ENCODE measurements at regions not wholly inside any gene's neighbourhood (a gene's known extent, or its start where the extent isn't known, plus 50 kb on each side); places are given as distances from the start of the nearest gene placed in this dataset.

- DNase-seq: no peak
Observed at GRCh38 chr17:14873996-14874395, 391.1 kb downstream of the PMP22 start.

GRCh38 chr17:14873540-14873939, 391.6 kb downstream of the PMP22 start:
- DNase-seq: no peak

- no peak for DNase-seq
Observed at GRCh38 chr17:14871921-14872320, 393.2 kb downstream of the PMP22 start.

GRCh38 chr17:14866266-14866665, 398.9 kb downstream of the PMP22 start:
- DNase-seq: no peak

GRCh38 chr17:14864127-14864526, 401.0 kb downstream of the PMP22 start:
- no peak for DNase-seq

GRCh38 chr17:14859542-14859941, 405.6 kb downstream of the PMP22 start:
- DNase-seq: no peak

- DNase-seq: no peak
Observed at GRCh38 chr17:14856176-14856575, 408.9 kb downstream of the PMP22 start.

GRCh38 chr17:14854691-14855090, 410.4 kb downstream of the PMP22 start:
- no peak for DNase-seq

GRCh38 chr17:14845591-14846281, 419.4 kb downstream of the PMP22 start:
- no peak for DNase-seq

GRCh38 chr17:14843086-14843795, 421.9 kb downstream of the PMP22 start:
- DNase-seq: no peak

- DNase-seq: no peak
Observed at GRCh38 chr17:14840616-14841231, 424.4 kb downstream of the PMP22 start.

- no peak for DNase-seq
Observed at GRCh38 chr17:14838567-14838966, 426.6 kb downstream of the PMP22 start.

- no peak for DNase-seq
Observed at GRCh38 chr17:14833201-14833785, 431.8 kb downstream of the PMP22 start.

GRCh38 chr17:14831491-14831890, 433.6 kb downstream of the PMP22 start:
- no peak for DNase-seq

GRCh38 chr17:14827396-14827919, 437.7 kb downstream of the PMP22 start:
- no peak for DNase-seq

- no peak for DNase-seq
Observed at GRCh38 chr17:14826358-14826757, 438.8 kb downstream of the PMP22 start.

GRCh38 chr17:14818469-14818868, 446.7 kb downstream of the PMP22 start:
- no peak for DNase-seq

GRCh38 chr17:14815079-14815478, 450.0 kb downstream of the PMP22 start:
- no peak for DNase-seq

GRCh38 chr17:14813649-14814370, 451.3 kb downstream of the PMP22 start:
- peak; percentile 16 for DNase-seq

GRCh38 chr17:14808425-14808824, 456.7 kb downstream of the PMP22 start:
- no peak for DNase-seq

GRCh38 chr17:14805348-14805747, 459.8 kb downstream of the PMP22 start:
- no peak for DNase-seq

- no peak for DNase-seq
Observed at GRCh38 chr17:14803826-14804225, 461.3 kb downstream of the PMP22 start.

GRCh38 chr17:14797801-14798200, 467.3 kb downstream of the PMP22 start:
- DNase-seq: no peak

Data from DMS53 (cell line).